NOMO-1 (cell line): ENCODE measurements at regions not wholly inside any gene's neighbourhood (a gene's known extent, or its start where the extent isn't known, plus 50 kb on each side); places are given as distances from the start of the nearest gene placed in this dataset.

Experiments used
- DNase-seq, 2 experiments: peaks; one replicate each; lab custom pipeline; 2025; ENCODE audit not compliant: unreplicated experiment in 2 of 2; lab: John Stamatoyannopoulos, UW

GRCh38 chr12:98123021-98123461 is 392.3 kb upstream of the TMPO start:
- no peak for DNase-seq

DNA sequence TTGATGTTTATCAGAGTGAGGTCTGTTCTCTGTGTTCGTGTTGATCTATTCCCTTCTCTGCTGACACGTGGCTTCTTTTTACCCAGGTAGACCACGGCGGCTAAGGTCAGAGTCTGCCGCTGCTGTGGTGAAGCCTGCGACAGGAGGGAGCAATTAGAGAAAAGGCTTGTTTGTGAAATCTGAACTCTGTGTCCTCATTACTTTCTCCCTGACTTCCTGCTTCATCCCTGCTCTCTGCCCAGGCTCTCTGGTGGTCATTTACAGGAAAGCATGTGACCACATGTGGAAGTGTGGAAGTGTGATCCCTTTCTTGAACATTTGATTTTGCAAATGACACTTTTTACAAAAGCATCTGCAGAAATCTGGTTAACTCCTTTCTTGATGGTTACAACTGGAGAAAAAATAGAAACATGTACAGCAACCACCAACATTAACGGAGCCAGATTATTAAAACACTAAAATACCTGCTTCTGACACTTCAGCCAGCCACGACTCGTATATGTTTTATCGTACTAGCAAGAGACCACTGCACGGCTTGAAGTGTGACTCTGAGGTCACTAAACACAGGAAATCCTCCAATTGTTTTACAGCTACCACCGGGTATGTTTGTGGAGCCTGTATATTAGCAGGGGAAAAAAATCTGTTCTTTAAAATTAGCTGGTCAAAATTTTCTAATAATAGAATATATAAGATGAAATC is 388.6 kb upstream of the TMPO start:
- DNase-seq, result no peak

DNA sequence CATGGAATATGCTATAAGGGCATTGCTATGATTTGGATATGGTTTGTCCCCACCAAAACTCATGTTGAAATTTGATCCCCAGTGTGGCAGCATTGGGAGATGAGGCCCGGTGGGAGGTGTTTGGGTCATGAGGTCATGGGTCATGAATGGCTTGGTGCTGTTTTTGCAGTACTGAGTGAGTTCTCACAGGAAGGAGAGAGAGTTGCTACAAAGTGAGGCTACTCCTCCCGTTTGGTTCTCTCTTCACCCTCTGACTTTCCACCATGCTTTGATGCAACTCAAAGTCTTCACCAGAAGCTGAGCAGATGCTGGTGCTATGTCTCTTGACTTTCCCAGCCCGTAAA is 388.1 kb upstream of the TMPO start:
- DNase-seq, result no peak

DNA sequence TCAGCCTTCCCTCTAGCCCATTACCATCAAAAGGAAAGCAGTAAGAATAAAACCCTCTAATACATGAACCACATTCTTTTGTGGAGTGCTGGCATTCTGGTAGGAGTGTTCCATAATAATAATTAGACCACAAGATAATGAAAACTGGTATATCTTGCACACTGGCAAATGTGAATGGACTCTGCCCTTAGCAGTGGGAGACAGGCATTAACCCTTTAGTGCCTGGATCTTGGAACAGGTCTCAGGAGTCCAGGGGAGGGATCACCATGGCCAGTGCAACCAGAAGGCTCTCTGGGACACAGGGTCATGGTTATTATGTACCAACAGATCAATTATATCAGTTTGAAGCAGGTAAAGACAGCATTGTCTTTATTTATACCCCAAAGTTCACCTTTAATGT is 387.5 kb upstream of the TMPO start:
- no peak for DNase-seq

DNA sequence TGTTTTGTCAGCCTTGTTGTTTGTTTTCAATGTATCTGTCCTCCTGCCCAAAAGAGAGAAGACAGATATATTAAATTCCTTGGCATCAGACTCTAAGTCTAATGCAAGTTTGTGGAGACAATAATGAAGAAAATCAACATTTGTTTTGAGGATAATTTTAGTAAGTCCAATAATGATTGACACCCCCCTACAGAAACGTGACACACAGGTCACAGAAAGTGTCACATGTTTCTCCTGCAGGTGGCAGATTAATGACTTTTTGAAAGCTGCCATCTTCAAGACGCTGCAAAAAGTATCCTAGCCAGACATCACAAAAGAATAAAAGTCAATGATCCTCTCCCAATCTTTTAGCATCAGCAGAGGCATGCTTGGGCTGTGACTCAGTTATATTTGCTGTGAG is 378.8 kb upstream of the TMPO start:
- no peak for DNase-seq

DNA sequence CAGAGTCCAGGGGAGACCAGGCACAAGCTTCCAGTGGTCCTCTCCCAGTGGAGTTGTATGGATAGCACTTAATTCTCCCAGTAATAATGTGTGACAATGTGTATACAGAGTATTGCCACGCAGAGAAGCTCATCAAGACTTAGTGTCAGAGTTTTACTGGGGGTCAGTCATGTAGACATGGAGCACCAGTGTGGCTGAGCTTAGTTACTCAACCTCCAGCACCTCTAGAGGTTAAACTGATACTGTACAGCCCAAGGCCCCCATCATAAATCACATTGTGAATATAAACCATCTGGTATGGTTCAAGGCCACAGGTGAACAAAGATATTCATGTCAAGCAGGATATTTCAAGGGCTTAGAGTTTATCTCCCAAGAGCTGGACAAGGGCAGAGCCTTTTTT is 378.1 kb upstream of the TMPO start:
- no peak for DNase-seq

DNA sequence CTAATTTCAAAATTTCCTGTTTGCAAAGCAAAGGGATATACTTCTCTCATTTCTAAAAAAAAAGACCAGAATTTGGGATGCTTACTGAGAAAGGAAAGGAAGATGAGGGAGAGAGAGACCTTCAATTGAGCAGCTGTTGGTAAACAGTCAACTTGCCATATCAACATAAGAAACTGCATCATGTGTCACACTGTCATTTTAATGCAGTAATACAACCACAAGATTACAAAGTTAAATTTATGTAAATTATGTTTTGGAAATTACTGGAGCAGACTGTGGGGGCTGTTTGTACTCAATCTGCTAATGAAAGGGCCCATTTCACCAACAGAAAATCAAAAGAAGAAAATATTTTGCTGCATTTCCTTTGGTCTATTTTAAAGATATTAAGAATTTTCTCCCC is 370.4 kb upstream of the TMPO start:
- DNase-seq, result no peak

DNA sequence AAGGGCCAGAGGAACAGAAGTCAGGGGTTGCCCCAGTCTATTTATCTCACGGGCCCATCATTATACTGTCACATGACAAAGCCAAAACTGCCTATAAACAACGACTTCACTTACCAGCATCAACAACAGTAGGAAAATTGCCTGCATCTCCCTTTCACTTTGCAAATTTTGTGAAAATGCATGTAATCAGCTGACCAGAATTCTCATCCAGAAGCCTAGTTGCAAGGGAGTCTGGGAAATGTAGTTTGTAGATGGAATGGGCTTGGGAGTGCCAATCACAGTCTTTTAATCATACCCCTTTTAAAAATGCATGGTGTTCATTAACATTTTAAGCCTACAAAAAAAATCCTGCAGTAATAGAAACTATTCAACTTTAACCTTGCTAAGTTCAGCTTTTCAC is 369.3 kb upstream of the TMPO start:
- DNase-seq, result no peak

DNA sequence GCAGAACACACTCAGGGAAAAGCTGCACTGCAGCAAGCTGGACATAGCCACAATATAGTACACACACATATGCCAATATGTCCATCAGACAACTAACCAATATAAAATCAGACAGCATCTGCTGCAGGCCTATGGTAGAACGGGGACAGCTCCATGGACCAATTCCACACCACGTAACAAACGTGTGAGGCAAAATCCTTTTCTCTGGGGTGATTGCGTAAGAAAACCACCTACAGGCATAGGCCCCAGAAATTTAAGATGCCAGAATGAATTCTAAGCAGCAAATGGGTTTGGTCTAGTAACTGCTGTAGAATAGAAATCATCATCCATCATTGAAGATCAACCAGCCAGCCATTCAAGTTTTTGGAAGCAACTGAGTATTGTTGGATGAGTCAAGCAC is 368.9 kb upstream of the TMPO start:
- no peak for DNase-seq

GRCh38 chr12:98149270-98149669 is 366.1 kb upstream of the TMPO start:
- no peak for DNase-seq

DNA sequence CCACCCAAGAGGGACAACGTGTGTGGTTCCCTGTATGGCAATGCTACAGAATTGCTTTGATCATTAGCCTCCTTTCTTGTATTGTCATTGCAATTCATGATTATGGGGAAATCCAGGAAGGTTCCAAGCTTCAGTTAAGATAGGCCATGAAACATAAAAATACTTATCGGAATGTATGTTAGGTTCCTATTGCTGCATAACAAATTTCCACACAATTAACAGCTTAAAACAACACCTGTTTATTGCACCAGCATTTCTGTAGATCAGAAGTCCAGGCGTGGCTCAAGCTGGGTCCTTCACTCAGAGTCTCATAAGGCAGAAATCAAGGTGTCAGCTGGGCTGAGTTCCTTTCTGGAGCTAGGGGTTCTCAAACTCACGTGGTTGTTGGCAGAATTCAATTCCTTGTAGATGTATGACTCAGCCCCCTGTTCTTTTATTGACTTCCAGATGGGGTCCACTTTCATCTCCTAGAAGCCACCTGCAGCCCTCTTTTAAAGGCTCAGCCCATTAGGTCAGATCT is 365.6 kb upstream of the TMPO start:
- DNase-seq, result no peak

- DNase-seq, result no peak
Measured at GRCh38 chr12:98151105-98151590, 364.2 kb upstream of the TMPO start.

- no peak for DNase-seq
Measured at GRCh38 chr12:98151984-98152383, 363.4 kb upstream of the TMPO start.

GRCh38 chr12:98154850-98155249 is 360.5 kb upstream of the TMPO start:
- no peak for DNase-seq

- no peak for DNase-seq
Measured at GRCh38 chr12:98156697-98157096, 358.7 kb upstream of the TMPO start.

GRCh38 chr12:98162906-98163678 is 352.3 kb upstream of the TMPO start:
- DNase-seq, result no peak

DNA sequence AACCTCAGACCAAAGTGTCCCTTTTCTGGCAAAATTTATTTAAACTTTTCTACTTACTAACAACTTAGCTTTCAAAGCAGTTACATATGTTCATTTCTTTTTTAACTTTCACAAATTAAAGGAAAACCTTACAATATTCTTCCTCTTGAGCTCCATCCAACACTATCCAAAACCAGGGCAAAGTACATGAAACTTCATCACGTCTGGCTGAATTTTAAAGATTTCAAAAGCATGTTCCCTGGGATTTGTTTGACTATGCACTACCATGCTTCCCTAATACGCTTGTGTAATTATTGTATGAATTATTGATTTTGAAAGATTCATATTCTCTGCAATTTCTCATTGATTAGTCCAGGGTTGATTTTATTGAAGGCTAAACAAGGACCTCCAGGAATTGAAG is 343.1 kb upstream of the TMPO start:
- DNase-seq, result no peak

- DNase-seq, result no peak
Measured at GRCh38 chr12:98172801-98173200, 342.6 kb upstream of the TMPO start.

DNA sequence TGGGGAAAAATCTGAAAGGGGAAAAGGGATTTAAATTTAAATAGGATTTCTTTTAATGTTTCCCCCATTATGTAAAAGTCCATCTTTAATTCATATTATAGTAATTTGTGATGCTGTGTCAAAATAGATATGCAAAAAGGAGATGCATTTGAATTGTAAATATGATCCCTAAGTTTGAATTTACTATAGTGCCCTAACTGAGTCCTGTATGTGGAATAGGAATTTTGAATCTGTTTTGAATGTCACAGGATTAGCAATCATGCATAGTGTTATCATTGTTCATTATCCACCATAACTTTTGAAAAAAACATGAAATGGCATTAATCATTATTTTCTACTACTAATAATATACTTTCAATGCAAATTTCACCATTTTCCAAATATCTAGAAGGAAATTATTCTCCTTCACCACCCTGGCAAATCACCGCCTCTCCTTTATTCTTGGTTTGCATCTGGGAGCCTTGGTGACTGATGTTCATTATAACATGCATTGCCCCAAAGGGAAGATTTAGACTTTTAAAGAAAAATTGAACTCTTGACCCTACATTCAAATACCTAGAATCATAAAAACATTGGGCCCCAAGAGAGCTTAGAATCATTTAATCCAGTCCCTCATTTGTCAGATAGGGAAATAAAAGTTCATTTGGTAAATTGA is 341.5 kb upstream of the TMPO start:
- no peak for DNase-seq

- no peak for DNase-seq
Measured at GRCh38 chr12:98174428-98174809, 341.0 kb upstream of the TMPO start.

- no peak for DNase-seq
Measured at GRCh38 chr12:98178126-98178525, 337.3 kb upstream of the TMPO start.

- DNase-seq, result no peak
Measured at GRCh38 chr12:98179151-98179550, 336.2 kb upstream of the TMPO start.
